Liver (tissue), 3 donors: ENCODE measurements at regions not wholly inside any gene's neighbourhood (a gene's known extent, or its start where the extent isn't known, plus 50 kb on each side); places are given as distances from the start of the nearest gene placed in this dataset.

Source experiments
- ATF3 ChIP-seq: IDR thresholded peaks from 2 replicates; pipeline ENCODE4 v1.6.1; 2016; ENCODE audit warnings: antibody characterized with exemption
- EGR1 ChIP-seq, 2 donors: IDR thresholded peaks; 2 replicates each; pipeline ENCODE4 v1.6.1; 2016 to 2018; ENCODE audit warnings: antibody characterized with exemption in 2 of 2, low read depth in 2 of 2
- FOXA1 ChIP-seq: IDR thresholded peaks from 2 replicates; pipeline ENCODE4 v1.6.1; 2016; ENCODE audit warnings: antibody characterized with exemption
- GABPA ChIP-seq, 2 donors: IDR thresholded peaks in 1 of 2; conservative IDR thresholded peaks in 1 of 2; 2 replicates each; pipeline ENCODE4 v1.6.1; 2016; ENCODE audit warnings: antibody characterized with exemption in 2 of 2, mild to moderate bottlenecking in 1 of 2, moderate library complexity in 1 of 2
- JUND ChIP-seq, 2 donors: IDR thresholded peaks; 2 replicates each; pipeline ENCODE4 v1.6.1; 2016; ENCODE audit warnings: antibody characterized with exemption in 2 of 2
- RAD21 ChIP-seq, 2 donors: IDR thresholded peaks; 2 replicates each; pipeline ENCODE4 v1.6.1; 2016; ENCODE audit warnings: antibody characterized with exemption in 2 of 2, mild to moderate bottlenecking in 2 of 2
- RXRA ChIP-seq, 2 donors: IDR thresholded peaks; 2 replicates each; pipeline ENCODE4 v1.6.1; 2017 to 2018; ENCODE audit warnings: antibody characterized with exemption in 2 of 2, mild to moderate bottlenecking in 1 of 2
- SP1 ChIP-seq: IDR thresholded peaks from 2 replicates; pipeline ENCODE4 v1.6.1; 2018; ENCODE audit warnings: antibody characterized with exemption, mild to moderate bottlenecking
- YY1 ChIP-seq: IDR thresholded peaks from 2 replicates; pipeline ENCODE4 v1.6.1; 2016; ENCODE audit warnings: antibody characterized with exemption, mild to moderate bottlenecking
- TF ChIP-seq, protein P1 (sequence below): fragments of 150-350 bp; IDR thresholded peaks from 2 replicates; pipeline ENCODE4 v1.5.1; 2017; ENCODE audit warnings: improper control_type of control experiment, low read depth, low read length; ENCODE audit not compliant: missing input control
- TF ChIP-seq, protein P2 (sequence below): IDR thresholded peaks from 2 replicates; pipeline ENCODE4 v1.6.1; 2016; ENCODE audit warnings: antibody characterized with exemption, mild to moderate bottlenecking
- TF ChIP-seq, protein P3 (sequence below): IDR thresholded peaks from 2 replicates; pipeline ENCODE4 v1.6.1; 2016; ENCODE audit warnings: antibody characterized with exemption
- TF ChIP-seq, protein P4 (sequence below): IDR thresholded peaks from 2 replicates; pipeline ENCODE4 v1.6.1; 2016; ENCODE audit warnings: antibody characterized with exemption
- donor health status: healthy.
- donor health status: healthy.

GRCh38 chr3:69605867-69606266 is 133.4 kb upstream of the MITF start:
- TF ChIP-seq, protein P1, sequence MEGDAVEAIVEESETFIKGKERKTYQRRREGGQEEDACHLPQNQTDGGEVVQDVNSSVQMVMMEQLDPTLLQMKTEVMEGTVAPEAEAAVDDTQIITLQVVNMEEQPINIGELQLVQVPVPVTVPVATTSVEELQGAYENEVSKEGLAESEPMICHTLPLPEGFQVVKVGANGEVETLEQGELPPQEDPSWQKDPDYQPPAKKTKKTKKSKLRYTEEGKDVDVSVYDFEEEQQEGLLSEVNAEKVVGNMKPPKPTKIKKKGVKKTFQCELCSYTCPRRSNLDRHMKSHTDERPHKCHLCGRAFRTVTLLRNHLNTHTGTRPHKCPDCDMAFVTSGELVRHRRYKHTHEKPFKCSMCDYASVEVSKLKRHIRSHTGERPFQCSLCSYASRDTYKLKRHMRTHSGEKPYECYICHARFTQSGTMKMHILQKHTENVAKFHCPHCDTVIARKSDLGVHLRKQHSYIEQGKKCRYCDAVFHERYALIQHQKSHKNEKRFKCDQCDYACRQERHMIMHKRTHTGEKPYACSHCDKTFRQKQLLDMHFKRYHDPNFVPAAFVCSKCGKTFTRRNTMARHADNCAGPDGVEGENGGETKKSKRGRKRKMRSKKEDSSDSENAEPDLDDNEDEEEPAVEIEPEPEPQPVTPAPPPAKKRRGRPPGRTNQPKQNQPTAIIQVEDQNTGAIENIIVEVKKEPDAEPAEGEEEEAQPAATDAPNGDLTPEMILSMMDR = no peak
- TF ChIP-seq, protein P2, sequence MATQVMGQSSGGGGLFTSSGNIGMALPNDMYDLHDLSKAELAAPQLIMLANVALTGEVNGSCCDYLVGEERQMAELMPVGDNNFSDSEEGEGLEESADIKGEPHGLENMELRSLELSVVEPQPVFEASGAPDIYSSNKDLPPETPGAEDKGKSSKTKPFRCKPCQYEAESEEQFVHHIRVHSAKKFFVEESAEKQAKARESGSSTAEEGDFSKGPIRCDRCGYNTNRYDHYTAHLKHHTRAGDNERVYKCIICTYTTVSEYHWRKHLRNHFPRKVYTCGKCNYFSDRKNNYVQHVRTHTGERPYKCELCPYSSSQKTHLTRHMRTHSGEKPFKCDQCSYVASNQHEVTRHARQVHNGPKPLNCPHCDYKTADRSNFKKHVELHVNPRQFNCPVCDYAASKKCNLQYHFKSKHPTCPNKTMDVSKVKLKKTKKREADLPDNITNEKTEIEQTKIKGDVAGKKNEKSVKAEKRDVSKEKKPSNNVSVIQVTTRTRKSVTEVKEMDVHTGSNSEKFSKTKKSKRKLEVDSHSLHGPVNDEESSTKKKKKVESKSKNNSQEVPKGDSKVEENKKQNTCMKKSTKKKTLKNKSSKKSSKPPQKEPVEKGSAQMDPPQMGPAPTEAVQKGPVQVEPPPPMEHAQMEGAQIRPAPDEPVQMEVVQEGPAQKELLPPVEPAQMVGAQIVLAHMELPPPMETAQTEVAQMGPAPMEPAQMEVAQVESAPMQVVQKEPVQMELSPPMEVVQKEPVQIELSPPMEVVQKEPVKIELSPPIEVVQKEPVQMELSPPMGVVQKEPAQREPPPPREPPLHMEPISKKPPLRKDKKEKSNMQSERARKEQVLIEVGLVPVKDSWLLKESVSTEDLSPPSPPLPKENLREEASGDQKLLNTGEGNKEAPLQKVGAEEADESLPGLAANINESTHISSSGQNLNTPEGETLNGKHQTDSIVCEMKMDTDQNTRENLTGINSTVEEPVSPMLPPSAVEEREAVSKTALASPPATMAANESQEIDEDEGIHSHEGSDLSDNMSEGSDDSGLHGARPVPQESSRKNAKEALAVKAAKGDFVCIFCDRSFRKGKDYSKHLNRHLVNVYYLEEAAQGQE = no peak
- TF ChIP-seq SP1 (no peak), EGR1 (IDR thresholded peaks at IDR 0.05; ENCODE audit: low read depth in 2 of 2) (no peak), YY1 (no peak), ATF3 (no peak), GABPA (IDR thresholded peaks at IDR 0.05 in 1 of 2, conservative IDR thresholded peaks at IDR 0.05 in 1 of 2) (no peak), JUND (IDR thresholded peaks at IDR 0.05) (no peak), RXRA (IDR thresholded peaks at IDR 0.05) (no peak), FOXA1 (no peak), RAD21 (IDR thresholded peaks at IDR 0.05) (no peak)
- TF ChIP-seq, protein P3, sequence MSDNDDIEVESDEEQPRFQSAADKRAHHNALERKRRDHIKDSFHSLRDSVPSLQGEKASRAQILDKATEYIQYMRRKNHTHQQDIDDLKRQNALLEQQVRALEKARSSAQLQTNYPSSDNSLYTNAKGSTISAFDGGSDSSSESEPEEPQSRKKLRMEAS = no peak
- TF ChIP-seq, protein P4, sequence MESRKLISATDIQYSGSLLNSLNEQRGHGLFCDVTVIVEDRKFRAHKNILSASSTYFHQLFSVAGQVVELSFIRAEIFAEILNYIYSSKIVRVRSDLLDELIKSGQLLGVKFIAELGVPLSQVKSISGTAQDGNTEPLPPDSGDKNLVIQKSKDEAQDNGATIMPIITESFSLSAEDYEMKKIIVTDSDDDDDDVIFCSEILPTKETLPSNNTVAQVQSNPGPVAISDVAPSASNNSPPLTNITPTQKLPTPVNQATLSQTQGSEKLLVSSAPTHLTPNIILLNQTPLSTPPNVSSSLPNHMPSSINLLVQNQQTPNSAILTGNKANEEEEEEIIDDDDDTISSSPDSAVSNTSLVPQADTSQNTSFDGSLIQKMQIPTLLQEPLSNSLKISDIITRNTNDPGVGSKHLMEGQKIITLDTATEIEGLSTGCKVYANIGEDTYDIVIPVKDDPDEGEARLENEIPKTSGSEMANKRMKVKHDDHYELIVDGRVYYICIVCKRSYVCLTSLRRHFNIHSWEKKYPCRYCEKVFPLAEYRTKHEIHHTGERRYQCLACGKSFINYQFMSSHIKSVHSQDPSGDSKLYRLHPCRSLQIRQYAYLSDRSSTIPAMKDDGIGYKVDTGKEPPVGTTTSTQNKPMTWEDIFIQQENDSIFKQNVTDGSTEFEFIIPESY = no peak
